Stomach (tissue), 8 donors: ENCODE measurements at regions not wholly inside any gene's neighbourhood (a gene's known extent, or its start where the extent isn't known, plus 50 kb on each side); places are given as distances from the start of the nearest gene placed in this dataset.
A peak's percentile ranks its signal among the peaks of the same experiment; 100 is the strongest.

ENCODE experiments used
- DNase-seq, 2 donors: peaks; one replicate each; pipeline versions ENCODE4 v3.0.0 to v3.0.0-alpha.2; 2013 to 2019
- H3K27ac ChIP-seq, 5 donors: fragments of 200-600 bp in 4 of 5; sonication (generic) in 4 of 5; one replicate each; pipeline ENCODE4 v1.5.1; 2013 to 2019; ENCODE audit warnings: mild to moderate bottlenecking in 1 of 5, moderate library complexity in 1 of 5
- H3K27me3 ChIP-seq, 3 donors: fragments of 200-600 bp; sonication (generic); one replicate each; pipeline ENCODE4 v1.5.1; 2017 to 2019; ENCODE audit warnings: mixed run types in 1 of 3
- H3K36me3 ChIP-seq, 4 donors: fragments of 200-600 bp; sonication (generic); 1 replicate in 3 of 4; 2 replicates in 1 of 4; pipeline ENCODE4 v1.5.1; 2016 to 2019
- H3K4me1 ChIP-seq, 4 donors: fragments of 200-600 bp; sonication (generic); one replicate each; pipeline ENCODE4 v1.5.1; 2016 to 2019
- H3K4me3 ChIP-seq, 4 donors: fragments of 200-600 bp; sonication (generic) in 3 of 4; one replicate each; pipeline ENCODE4 v1.5.1; 2016 to 2019; ENCODE audit warnings: mild to moderate bottlenecking in 1 of 4
- H3K9me3 ChIP-seq, 4 donors: fragments of 200-600 bp; sonication (generic); one replicate each; pipeline ENCODE4 v1.5.1; 2016 to 2019
- EP300 ChIP-seq: sonication (generic); formaldehyde crosslinking; IDR thresholded peaks from one replicate; pipeline ENCODE4 v1.6.1; 2017; ENCODE audit warnings: antibody characterized with exemption
- POLR2A ChIP-seq, 4 donors: fragments of 450-650 bp; IDR thresholded peaks; one replicate each; pipeline ENCODE4 v1.6.1; 2016; ENCODE audit warnings: antibody characterized with exemption in 4 of 4, control low read depth in 2 of 4, mild to moderate bottlenecking in 1 of 4, moderate library complexity in 1 of 4
- POLR2AphosphoS5 ChIP-seq, 3 donors: sonication (generic); formaldehyde crosslinking; IDR thresholded peaks; one replicate each; pipeline ENCODE4 v1.6.1; 2016; ENCODE audit warnings: antibody characterized with exemption in 3 of 3
- WGBS, 5 donors: extraction: QIAGEN DNeasy Blood & Tissue Kit in 3 of 5; methylation state at CpG; one replicate each; pipeline versions ENCODE4 v1.1.5 to v1.1.7; 2013 to 2018; 5-methylcytosine and 5-hydroxymethylcytosine counted together
- intact Hi-C: fragments of 100-400 bp; cut with DNase I; formaldehyde crosslinking; loops from one replicate; pipeline ENCODE4 v1.15.1; 2023; ENCODE audit warnings: low total_unique reads
- TF ChIP-seq, protein P1 (sequence below), 7 experiments: fragments of 450-650 bp in 4 of 7; fragments of 200-600 bp in 3 of 7; sonication (generic) in 3 of 7; IDR thresholded peaks; one replicate each; pipeline ENCODE4 v1.5.1; 2016 to 2019; ENCODE audit warnings: antibody characterized with exemption in 7 of 7, control low read depth in 2 of 7, mild to moderate bottlenecking in 1 of 7
- donor health status: healthy with polysubstance abuse.
- donor health status: Bipolar disorder and iron deficiency.
- donor health status: healthy.

DNA sequence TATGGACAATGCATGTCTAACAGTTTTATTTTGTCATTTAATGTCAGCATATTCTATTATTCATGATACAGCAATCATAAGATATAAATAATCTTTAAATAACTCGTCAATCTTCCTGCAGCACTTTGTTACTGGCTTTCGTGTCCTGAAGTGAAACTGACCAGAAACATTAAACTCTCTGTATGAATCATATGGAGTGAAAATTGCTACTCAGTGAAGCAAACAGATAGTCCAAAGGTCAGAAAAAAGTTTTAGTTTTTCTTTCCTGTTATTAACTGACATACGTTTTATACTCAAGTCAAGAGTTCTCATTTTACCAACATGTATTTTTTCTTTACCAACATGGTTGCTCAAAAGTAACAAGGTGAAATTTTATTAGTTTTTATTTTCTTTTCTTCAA lies 106.8 kb upstream of the GALNT5 start:
- Histone ChIP-seq H3K27me3 (no peaks in the 10 kb centered on the region), H3K9me3 (no peaks in the 10 kb centered on the region), H3K27ac (no peak overlapping the region), H3K36me3 (no peaks in the 10 kb centered on the region), H3K4me1 (no peaks in the 10 kb centered on the region), H3K4me3 (no peak overlapping the region)
- intact Hi-C loops, result no loop called here
- no peak for TF ChIP-seq POLR2AphosphoS5 (IDR thresholded peaks at IDR 0.05)
- TF ChIP-seq EP300, result no peak
- TF ChIP-seq, protein P1, sequence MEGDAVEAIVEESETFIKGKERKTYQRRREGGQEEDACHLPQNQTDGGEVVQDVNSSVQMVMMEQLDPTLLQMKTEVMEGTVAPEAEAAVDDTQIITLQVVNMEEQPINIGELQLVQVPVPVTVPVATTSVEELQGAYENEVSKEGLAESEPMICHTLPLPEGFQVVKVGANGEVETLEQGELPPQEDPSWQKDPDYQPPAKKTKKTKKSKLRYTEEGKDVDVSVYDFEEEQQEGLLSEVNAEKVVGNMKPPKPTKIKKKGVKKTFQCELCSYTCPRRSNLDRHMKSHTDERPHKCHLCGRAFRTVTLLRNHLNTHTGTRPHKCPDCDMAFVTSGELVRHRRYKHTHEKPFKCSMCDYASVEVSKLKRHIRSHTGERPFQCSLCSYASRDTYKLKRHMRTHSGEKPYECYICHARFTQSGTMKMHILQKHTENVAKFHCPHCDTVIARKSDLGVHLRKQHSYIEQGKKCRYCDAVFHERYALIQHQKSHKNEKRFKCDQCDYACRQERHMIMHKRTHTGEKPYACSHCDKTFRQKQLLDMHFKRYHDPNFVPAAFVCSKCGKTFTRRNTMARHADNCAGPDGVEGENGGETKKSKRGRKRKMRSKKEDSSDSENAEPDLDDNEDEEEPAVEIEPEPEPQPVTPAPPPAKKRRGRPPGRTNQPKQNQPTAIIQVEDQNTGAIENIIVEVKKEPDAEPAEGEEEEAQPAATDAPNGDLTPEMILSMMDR (IDR thresholded peaks at IDR 0.05), result no peak
- TF ChIP-seq POLR2A (IDR thresholded peaks at IDR 0.05), result no peak
- 21 to 45% (median 24%) methylated on average over 3 of the region's 3 CpGs for WGBS, 5 donors
- DNase-seq, result peak in 1 of 2 donors; percentile 23

DNA sequence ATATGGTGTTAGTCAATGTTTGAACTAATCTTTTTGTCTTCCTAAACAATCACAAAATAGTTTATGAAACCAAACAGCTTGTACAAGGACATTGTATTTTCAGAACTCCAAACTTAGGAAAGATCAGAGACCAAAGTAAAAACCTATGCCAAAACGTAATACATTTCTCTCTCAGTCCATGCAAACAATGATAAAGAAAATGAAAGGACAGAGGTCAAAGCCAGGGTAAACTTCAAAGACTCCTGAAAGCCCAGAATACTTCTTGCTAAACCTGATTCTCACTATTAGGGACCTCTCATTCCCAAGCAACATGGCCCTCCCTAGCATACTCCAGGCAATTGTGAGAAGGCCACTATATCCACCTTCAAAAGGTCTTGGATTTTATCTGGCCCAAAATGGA lies 105.1 kb upstream of the GALNT5 start:
- peak overlapping the region in 1 of 5 donors; percentile 62 for H3K27ac ChIP-seq
- H3K27me3 ChIP-seq, result no peaks in the 10 kb centered on the region
- intact Hi-C loops, result no loop called here
- H3K4me3 ChIP-seq, result no peak overlapping the region
- H3K4me1 ChIP-seq, result no peaks in the 10 kb centered on the region
- 6 to 35% (median 16%) methylated on average over 1 of the region's 1 CpG for WGBS, 5 donors
- peak in 1 of 2 donors; percentile 53 for DNase-seq
- no peaks in the 10 kb centered on the region for H3K36me3 ChIP-seq
- no peaks in the 10 kb centered on the region for H3K9me3 ChIP-seq
- TF ChIP-seq EP300 (no peak), POLR2AphosphoS5 (IDR thresholded peaks at IDR 0.05) (no peak), POLR2A (IDR thresholded peaks at IDR 0.05) (no peak)
- TF ChIP-seq, protein P1 (IDR thresholded peaks at IDR 0.05), result no peak

DNA sequence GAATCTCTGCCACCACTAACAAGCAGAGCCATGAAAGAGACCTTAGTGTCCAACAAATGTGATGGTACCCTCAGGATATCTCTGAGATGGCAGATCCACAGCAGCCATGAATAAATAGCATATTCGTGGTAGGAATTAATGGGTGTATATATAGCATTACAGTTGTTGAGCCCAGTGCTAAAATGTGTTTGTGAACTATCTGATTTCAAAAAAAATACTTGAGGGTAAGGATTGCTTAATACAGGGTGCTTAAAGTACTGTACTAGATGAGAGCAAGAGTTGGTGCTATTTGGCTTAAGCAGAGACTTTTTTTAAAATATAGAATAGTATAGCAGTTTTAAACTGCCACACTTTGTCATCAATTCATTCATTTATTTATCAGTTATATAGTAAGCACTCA lies 101.5 kb upstream of the GALNT5 start:
- Histone ChIP-seq H3K4me3 (no peak overlapping the region), H3K36me3 (no peaks in the 10 kb centered on the region), H3K4me1 (no peaks in the 10 kb centered on the region), H3K27ac (no peak overlapping the region), H3K9me3 (no peaks in the 10 kb centered on the region), H3K27me3 (no peaks in the 10 kb centered on the region)
- TF ChIP-seq POLR2AphosphoS5 (IDR thresholded peaks at IDR 0.05), result no peak
- no peak for TF ChIP-seq POLR2A (IDR thresholded peaks at IDR 0.05)
- TF ChIP-seq, protein P1 (IDR thresholded peaks at IDR 0.05), result no peak
- no peak for TF ChIP-seq EP300
- intact Hi-C loops, result no loop called here
- DNase-seq, result no peak
- 48 to 87% (median 86%) methylated on average over 1 of the region's 1 CpG for WGBS, 5 donors

DNA sequence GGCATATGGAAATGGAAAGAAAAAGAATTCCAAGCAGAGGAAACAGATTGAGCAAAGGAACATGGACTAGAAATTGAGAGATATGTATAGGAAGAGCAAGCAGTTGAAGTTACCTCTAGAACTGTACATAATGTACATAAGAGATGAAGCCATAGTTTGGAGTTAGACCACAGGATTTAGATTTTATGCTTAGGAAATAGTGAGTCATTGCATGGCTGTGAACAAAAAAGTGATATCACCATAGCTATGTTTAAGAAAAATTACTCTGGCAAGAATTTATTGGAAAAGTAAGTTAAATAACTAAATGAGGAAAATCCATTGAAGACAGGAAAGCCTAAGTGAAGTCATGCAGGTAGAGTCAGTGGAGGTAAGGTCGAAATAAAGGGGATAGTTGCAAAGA lies 99.4 kb upstream of the GALNT5 start:
- no peaks in the 10 kb centered on the region for H3K9me3 ChIP-seq
- WGBS, 5 donors, result 77 to 93% (median 86%) methylated on average over 1 of the region's 1 CpG
- no peaks in the 10 kb centered on the region for H3K27me3 ChIP-seq
- intact Hi-C loops, result no loop called here
- H3K27ac ChIP-seq, result no peak overlapping the region
- H3K4me3 ChIP-seq, result no peak overlapping the region
- H3K4me1 ChIP-seq, result no peaks in the 10 kb centered on the region
- no peaks in the 10 kb centered on the region for H3K36me3 ChIP-seq
- no peak for TF ChIP-seq POLR2A (IDR thresholded peaks at IDR 0.05)
- TF ChIP-seq, protein P1 (IDR thresholded peaks at IDR 0.05), result no peak
- TF ChIP-seq EP300, result no peak
- TF ChIP-seq POLR2AphosphoS5 (IDR thresholded peaks at IDR 0.05), result no peak
- no peak for DNase-seq
